NCI-H146 (cell line): ENCODE measurements at regions not wholly inside any gene's neighbourhood (a gene's known extent, or its start where the extent isn't known, plus 50 kb on each side); places are given as distances from the start of the nearest gene placed in this dataset.
"Not testable (repeated sequence)": the region's sequence is repeated elsewhere in the genome, so short reads cannot be mapped to it uniquely, and the experiment has no call there.

Experiments
- DNase-seq: peaks from one replicate; lab custom pipeline; 2025; lab: John Stamatoyannopoulos, UW

- DNase-seq = no peak
These were observed 164.3 kb downstream of the BUB3 start for GRCh38 chr10:123318516-123318915.

GRCh38 chr10:123320091-123320490 lies 165.9 kb downstream of the BUB3 start:
- no peak for DNase-seq

- DNase-seq = no peak
These were observed 169.7 kb downstream of the BUB3 start for GRCh38 chr10:123323884-123324283.

- DNase-seq = no peak
These were observed 171.5 kb downstream of the BUB3 start for GRCh38 chr10:123325663-123326190.

DNA sequence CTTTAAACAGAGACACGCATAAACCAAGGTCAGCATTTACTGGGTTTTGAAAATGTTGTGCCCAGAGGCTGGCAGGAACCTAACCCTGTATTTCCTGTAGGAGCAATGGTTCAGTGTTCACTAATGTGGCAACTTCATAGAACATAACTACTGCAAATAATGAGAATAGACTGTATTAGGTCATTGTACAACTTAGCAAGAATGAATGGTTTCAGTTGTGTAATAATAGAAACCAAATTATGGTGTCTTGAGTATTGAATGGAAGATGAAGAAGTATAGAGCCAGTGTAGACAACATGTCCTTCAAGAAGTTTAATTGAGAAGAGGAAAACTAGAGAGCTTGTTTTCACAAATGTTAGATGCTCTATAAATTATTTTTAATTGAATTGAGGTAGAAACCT lies 172.5 kb downstream of the BUB3 start:
- DNase-seq = no peak

GRCh38 chr10:123327450-123327849 lies 173.2 kb downstream of the BUB3 start:
- DNase-seq = no peak

DNA sequence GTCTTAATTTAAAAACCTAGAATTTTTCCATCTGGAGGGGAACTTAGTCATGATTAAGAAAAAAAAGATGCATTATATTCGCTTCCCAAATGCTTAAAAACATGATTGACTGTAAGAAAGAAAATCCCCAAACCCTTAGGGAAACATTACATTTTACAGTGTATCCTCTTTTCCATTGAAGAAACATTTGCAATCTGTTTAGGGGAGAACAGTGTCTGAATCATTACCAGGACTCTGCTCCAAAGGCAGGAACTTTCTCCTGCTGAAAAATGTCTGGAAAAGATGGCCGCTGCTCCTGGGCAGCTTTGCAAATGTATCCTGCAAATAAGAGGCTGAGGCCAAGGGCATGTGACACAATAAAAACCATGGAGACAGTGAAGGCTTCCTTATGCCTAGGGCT lies 173.7 kb downstream of the BUB3 start:
- DNase-seq = no peak

DNA sequence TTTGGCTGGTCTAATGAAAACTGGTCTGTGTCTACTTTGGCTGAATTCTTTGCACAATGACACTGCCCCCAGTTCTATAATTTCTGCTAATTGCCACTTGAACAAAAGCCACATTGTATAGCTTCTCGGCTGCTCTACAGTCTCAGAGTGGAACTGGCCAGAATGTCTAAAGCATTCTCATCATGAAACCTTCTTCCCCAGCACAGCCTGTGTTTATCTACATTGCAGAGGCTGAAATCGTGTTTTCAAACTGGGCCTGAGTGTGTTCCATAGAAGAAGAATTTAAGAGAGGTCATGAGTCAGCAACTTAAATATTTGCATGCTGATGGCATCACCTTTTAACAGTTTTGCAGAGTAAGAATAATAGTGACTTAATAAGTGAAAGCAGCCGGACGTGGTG lies 177.2 kb downstream of the BUB3 start:
- peak; percentile 77 for DNase-seq

- no peak for DNase-seq
These were observed 192.4 kb downstream of the BUB3 start for GRCh38 chr10:123346581-123346980.

- DNase-seq = no peak
These were observed 194.7 kb downstream of the BUB3 start for GRCh38 chr10:123348691-123349572.

DNA sequence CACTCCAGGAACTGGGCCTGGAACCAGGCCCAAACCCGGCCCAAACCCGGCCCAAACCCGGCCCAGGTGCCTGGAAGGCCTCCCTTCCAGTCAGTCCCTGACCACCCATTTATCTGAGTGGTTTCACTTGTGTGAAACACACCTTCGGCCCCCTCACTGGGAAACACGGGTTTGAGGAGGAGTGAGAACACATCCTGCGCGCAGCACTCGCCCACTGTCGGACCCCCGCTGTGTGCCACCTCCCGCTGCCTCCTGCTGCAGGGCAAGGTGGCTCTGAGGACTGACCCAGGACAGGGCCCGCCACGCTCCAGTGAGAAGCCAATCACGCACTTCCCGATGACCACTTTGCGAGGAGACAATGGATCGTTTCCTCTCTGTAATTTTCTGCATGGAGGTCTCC lies 197.5 kb downstream of the BUB3 start:
- DNase-seq = no peak

- DNase-seq = no peak
These were observed 200.3 kb downstream of the BUB3 start for GRCh38 chr10:123354521-123354920.

- no peak for DNase-seq
These were observed 201.7 kb downstream of the BUB3 start for GRCh38 chr10:123355748-123356481.

DNA sequence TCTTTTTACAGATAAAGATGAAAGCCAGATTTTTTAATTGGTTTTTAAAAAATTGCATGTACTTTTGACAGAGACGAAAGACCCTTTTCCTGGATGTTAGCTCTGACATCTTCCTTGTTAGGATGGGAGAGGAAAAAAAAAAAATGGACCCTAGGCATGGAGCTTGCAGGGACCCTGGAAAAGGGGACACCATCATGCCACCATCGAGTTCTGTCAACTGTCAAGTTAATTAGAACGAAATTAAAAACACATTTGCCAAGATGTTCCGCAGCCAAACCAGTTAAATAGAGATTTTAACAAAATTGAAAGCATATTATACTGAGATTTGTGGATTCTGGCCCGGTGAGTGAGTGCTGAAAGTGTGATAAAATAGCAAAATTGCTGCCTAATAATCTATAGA lies 202.6 kb downstream of the BUB3 start:
- DNase-seq = no peak

- DNase-seq = peak; percentile 43
These were observed 203.3 kb downstream of the BUB3 start for GRCh38 chr10:123357421-123357930.

- no peak for DNase-seq
These were observed 205.3 kb downstream of the BUB3 start for GRCh38 chr10:123359539-123359938.

DNA sequence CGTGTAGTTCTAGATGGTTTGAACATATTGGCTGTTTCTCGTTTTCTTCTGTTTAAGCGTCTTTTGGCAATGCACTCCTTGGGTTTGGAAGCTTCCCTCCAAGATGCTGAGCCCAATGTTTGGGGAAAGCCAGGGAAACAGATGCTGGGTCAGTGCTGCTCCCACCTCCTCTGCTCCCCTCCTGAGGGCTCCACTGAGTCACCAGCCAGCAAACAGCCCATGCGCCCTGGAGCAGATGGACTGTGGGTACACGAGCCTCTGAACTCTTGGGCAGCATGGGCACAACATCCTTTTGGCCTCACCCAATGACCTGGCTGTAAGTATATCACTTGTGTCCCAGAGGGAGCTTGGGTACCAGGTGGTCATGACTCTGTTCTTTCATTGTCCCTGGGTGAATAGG lies 207.6 kb downstream of the BUB3 start:
- DNase-seq = no peak

DNA sequence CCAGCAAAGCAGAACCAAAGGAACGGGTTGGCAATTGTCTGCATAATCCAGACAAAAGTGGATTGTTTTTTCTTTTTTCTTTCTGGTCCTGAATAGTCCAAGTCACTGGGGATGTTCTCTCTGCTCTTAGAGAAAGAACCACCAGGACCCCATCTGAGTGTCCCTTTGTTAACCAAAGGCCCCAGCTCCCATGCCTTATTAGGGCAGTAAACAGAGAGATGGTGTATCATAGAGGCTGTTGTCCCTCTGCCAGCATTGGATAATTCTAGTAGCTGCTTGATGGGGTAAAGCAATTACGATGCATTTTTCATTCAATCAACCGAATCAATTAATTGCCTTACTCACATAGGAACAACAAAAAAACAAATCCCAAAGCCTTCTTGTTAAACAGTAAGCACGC lies 213.0 kb downstream of the BUB3 start:
- DNase-seq = no peak

DNA sequence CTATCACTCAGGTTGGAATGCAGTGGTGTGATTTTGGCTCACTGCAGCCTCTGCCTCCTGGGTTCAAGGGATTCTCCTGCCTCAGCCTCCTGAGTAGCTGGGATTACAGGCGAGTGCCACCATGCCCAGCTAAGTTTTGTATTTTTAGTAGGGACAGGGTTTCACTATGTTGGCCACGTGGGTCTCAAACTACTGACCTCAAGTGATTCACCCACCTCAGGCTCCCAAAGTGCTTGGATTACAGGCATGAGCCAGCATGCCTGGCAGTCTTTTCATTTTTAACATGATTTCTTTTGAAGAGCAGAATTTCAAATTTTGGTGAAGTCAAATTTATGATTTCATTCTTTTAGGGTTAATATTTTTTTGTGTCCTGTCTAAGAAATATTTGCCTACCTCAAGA lies 217.4 kb downstream of the BUB3 start:
- not testable (repeated sequence) for DNase-seq

- DNase-seq = no peak
These were observed 219.4 kb downstream of the BUB3 start for GRCh38 chr10:123373591-123373990.

DNA sequence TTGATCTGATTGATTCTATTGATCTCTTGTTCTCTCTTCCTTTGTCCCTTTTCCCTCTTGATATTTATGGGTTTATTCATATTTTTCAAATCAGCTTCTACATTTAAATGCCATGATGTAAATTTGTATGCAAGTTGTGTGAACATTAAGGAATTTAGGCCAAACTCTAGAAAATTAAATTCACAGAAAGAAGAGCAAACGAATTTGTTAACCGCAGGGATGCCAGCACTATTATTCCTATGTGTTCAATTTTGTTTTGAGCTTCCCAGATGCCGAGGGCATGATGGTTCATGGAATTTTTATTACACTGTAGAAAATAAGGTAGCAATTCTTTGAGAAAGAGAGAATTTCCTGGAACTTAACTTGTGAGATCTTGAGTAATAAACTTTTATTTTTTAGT lies 220.9 kb downstream of the BUB3 start:
- DNase-seq = no peak

DNA sequence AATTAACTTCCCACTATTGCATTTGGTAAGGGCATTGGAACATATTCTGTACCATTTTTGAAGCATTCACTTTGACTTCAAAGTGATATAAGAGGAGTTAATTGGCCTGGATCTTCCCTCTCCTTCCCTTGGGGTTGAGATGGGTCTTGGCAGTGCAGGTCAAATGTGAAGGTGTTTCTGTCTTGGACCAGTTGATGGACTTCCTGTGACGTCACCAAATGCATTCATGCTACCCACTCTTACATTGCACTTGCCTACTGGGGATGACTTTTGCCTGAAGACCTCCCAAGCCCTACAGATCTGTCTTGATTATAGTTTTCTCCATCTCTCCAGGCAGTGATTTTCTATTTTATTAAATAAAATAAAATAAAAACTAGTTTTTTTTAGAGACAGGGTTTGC lies 221.5 kb downstream of the BUB3 start:
- DNase-seq = no peak

- no peak for DNase-seq
These were observed 223.7 kb downstream of the BUB3 start for GRCh38 chr10:123377883-123378282.
